ENCODE measurements at regions not wholly inside any gene's neighbourhood (a gene's known extent, or its start where the extent isn't known, plus 50 kb on each side); places are given as distances from the start of the nearest gene placed in this dataset.
"Not testable (repeated sequence)": the region's sequence is repeated elsewhere in the genome, so short reads cannot be mapped to it uniquely, and the experiment has no call there.

DNA sequence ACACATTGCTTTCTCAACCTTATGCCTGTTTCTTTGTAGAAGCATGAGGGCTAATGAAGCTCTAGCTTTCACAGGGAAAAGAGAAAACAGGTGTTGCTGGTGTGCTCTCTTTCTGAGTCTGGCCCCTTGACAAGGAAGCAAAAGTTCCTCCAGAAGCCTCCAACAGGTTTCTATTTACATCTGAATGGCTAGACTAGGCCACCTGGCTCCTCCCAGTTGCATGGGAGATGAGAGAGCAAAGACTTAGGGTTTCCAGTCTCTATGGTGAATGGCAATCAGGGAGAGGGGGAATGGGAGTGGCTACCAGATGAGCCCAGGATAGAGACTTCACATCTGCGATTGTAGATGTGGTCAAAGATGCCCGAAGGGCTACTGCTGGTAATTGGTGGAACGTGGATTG is 138.1 kb upstream of the PLXNC1 start:
- no peaks in the 10 kb centered on the region for H3K27me3 ChIP-seq
- no peak overlapping the region for H3K4me3 ChIP-seq
- ATAC-seq (no peak), DNase-seq (no peak)
- H3K9me3 ChIP-seq, result peaks cover 0 to under 1% (median 0%) of the 10 kb centered on the region in 11 donors
- TF ChIP-seq, protein P1, sequence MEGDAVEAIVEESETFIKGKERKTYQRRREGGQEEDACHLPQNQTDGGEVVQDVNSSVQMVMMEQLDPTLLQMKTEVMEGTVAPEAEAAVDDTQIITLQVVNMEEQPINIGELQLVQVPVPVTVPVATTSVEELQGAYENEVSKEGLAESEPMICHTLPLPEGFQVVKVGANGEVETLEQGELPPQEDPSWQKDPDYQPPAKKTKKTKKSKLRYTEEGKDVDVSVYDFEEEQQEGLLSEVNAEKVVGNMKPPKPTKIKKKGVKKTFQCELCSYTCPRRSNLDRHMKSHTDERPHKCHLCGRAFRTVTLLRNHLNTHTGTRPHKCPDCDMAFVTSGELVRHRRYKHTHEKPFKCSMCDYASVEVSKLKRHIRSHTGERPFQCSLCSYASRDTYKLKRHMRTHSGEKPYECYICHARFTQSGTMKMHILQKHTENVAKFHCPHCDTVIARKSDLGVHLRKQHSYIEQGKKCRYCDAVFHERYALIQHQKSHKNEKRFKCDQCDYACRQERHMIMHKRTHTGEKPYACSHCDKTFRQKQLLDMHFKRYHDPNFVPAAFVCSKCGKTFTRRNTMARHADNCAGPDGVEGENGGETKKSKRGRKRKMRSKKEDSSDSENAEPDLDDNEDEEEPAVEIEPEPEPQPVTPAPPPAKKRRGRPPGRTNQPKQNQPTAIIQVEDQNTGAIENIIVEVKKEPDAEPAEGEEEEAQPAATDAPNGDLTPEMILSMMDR (IDR thresholded peaks at IDR 0.05), result no peak
- intact Hi-C loops (cut with DNase I), result no loop called here
- H3K36me3 ChIP-seq, result no peaks in the 10 kb centered on the region
- WGBS, 2 donors, result 84 to 93% methylated on average over 3 of the region's 3 CpGs
- H3K4me1 ChIP-seq, result peaks cover 0 to 7% (median 0%) of the 10 kb centered on the region in 9 donors
- H3K27ac ChIP-seq, result no peak overlapping the region

DNA sequence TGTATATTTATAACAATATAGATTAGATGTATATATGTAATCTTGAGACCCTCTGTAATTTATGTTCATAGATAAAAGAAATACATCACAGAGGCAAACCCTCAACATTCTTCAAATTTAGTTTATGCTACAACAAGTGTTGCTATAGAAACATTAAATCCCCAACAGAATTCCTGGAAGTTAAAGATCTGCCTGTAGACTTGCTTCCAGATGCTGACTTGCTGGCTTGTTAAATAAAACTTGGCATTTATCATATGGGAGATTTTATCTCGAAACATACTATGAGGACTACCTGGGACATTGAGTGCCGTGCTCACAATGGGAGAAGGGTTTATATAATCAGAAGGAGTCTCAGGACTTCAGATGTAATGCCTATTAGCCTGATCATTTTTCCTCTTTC is 136.3 kb upstream of the PLXNC1 start:
- Histone ChIP-seq H3K4me1 (peaks cover 0 to 7% (median 0%) of the 10 kb centered on the region in 9 donors), H3K4me3 (no peak overlapping the region), H3K27me3 (no peaks in the 10 kb centered on the region), H3K9me3 (peaks cover 0 to 18% (median 8%) of the 10 kb centered on the region in 11 donors), H3K36me3 (no peaks in the 10 kb centered on the region), H3K27ac (no peak overlapping the region)
- DNase-seq (no peak), ATAC-seq (no peak)
- intact Hi-C loops (cut with DNase I), result no loop called here
- TF ChIP-seq, protein P1 (IDR thresholded peaks at IDR 0.05), result no peak
- WGBS, 2 donors, result 75 to 78% methylated on average over 2 of the region's 2 CpGs

DNA sequence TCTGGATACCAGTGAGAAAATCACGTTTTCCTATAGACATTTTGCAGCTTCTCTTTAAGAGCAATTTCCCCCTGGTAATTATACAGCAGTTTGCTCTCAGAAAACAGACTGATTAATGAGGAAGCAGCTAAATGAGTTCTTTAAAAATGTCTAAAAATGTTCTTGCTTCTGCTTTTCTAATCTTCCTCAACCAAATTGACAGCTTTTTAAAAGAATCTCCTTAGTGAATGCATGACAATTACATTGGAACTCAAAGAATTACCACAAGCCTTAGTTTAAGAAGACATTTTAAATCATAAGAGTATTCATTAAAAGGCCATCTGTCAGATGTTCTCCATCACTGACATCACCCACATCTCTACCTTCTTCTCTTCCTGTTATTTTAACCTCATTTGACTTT is 135.8 kb upstream of the PLXNC1 start:
- DNase-seq, result no peak
- intact Hi-C loops (cut with DNase I), result no loop called here
- H3K36me3 ChIP-seq, result peaks cover 0 to 4% (median 0%) of the 10 kb centered on the region in 9 donors
- H3K4me3 ChIP-seq, result no peak overlapping the region
- TF ChIP-seq, protein P1 (IDR thresholded peaks at IDR 0.05), result no peak
- ATAC-seq, result no peak
- peaks cover 0 to 23% (median 13%) of the 10 kb centered on the region in 11 donors for H3K9me3 ChIP-seq
- no peaks in the 10 kb centered on the region for H3K27me3 ChIP-seq
- H3K27ac ChIP-seq, result peak overlapping the region in 1 of 10 donors; percentile 29
- WGBS, 2 donors, result 56 to 66% methylated on average over 1 of the region's 1 CpG
- peaks cover 0 to 7% (median 0%) of the 10 kb centered on the region in 9 donors for H3K4me1 ChIP-seq

DNA sequence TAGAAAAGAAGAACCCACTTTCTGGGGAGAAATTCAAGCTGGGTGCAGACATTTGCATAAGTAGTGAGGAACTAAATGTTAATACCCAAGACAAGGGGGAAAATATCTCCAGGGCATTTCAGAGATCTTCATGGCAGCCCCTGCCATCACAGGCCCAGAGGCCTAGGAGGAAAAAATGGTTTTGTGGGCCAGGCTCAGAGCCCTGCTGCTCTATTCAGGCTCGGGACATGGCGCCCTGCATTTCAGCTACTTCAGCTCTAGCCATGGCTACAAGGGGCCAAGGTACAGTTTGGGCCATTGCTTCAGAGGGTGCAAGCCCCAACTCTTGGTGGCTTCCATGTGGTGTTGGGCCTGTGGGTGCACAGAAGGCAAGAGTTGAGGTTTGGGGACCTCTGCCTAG is 131.1 kb upstream of the PLXNC1 start:
- H3K9me3 ChIP-seq, result peaks cover 0 to 37% (median 17%) of the 10 kb centered on the region in 11 donors
- H3K36me3 ChIP-seq; H3K27me3 ChIP-seq; intact Hi-C loops (cut with DNase I); H3K4me3 ChIP-seq; H3K27ac ChIP-seq; H3K4me1 ChIP-seq; ATAC-seq; DNase-seq: not testable (repeated sequence)
- WGBS, 2 donors, result 94 to 98% methylated on average over 2 of the region's 2 CpGs

DNA sequence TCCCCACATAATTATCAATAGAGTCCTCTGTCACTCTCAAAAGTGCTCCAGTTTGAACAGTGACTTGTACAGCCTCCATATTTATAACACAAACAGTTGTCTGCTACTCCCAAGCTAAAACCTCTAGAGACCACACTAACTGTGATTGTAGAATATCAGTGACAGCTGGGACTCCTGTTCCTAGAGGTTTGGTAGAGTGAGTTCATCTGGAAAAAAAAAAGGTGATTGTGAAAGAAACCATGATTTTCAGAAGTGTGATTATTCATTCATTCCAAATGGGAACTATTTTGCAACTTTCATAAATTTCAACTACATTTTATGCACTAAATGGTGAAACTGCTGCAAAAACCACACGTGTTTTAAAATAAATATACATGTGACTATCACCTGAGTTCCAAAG is 128.0 kb upstream of the PLXNC1 start:
- 60 to 73% methylated on average over 1 of the region's 1 CpG for WGBS, 2 donors
- H3K27me3 ChIP-seq, result no peaks in the 10 kb centered on the region
- TF ChIP-seq, protein P1 (IDR thresholded peaks at IDR 0.05), result no peak
- DNase-seq (no peak), ATAC-seq (peak in 1 of 8 donors; percentile 52)
- intact Hi-C loops (cut with DNase I), result no loop called here
- H3K4me1 ChIP-seq, result no peaks in the 10 kb centered on the region
- H3K9me3 ChIP-seq, result peaks cover 0 to 62% (median 20%) of the 10 kb centered on the region in 11 donors
- peaks cover 0 to 4% (median 0%) of the 10 kb centered on the region in 9 donors for H3K36me3 ChIP-seq
- no peak overlapping the region for H3K27ac ChIP-seq
- no peak overlapping the region for H3K4me3 ChIP-seq
